IPS DF 4.7 (cell line): ENCODE measurements at regions not wholly inside any gene's neighbourhood (a gene's known extent, or its start where the extent isn't known, plus 50 kb on each side); places are given as distances from the start of the nearest gene placed in this dataset.

ENCODE experiments used
- DNase-seq: peaks from one replicate; pipeline ENCODE4 v3.0.0-alpha.2; 2013; ENCODE audit warnings: low spot score; ENCODE audit errors: extremely low read depth

GRCh38 chr6:134532694-134533624, 215.0 kb upstream of the SGK1 start:
- no peak for DNase-seq

GRCh38 chr6:134531611-134532010, 213.7 kb upstream of the SGK1 start:
- DNase-seq: no peak

- no peak for DNase-seq
Observed at GRCh38 chr6:134531188-134531551, 213.3 kb upstream of the SGK1 start.

- DNase-seq: no peak
Observed at GRCh38 chr6:134529921-134530320, 212.0 kb upstream of the SGK1 start.

- DNase-seq: no peak
Observed at GRCh38 chr6:134529305-134529704, 211.4 kb upstream of the SGK1 start.

- no peak for DNase-seq
Observed at GRCh38 chr6:134527108-134527787, 209.3 kb upstream of the SGK1 start.

- no peak for DNase-seq
Observed at GRCh38 chr6:134525190-134525868, 207.4 kb upstream of the SGK1 start.

- DNase-seq: no peak
Observed at GRCh38 chr6:134523903-134524650, 206.2 kb upstream of the SGK1 start.

- no peak for DNase-seq
Observed at GRCh38 chr6:134523051-134523450, 205.1 kb upstream of the SGK1 start.

GRCh38 chr6:134521116-134521501, 203.2 kb upstream of the SGK1 start:
- DNase-seq: no peak

- no peak for DNase-seq
Observed at GRCh38 chr6:134520181-134521115, 202.5 kb upstream of the SGK1 start.

- no peak for DNase-seq
Observed at GRCh38 chr6:134519465-134519864, 201.6 kb upstream of the SGK1 start.

- DNase-seq: no peak
Observed at GRCh38 chr6:134517868-134518267, 200.0 kb upstream of the SGK1 start.

GRCh38 chr6:134517145-134517658, 199.3 kb upstream of the SGK1 start:
- DNase-seq: no peak

GRCh38 chr6:134516582-134516981, 198.7 kb upstream of the SGK1 start:
- DNase-seq: no peak

GRCh38 chr6:134515986-134516385, 198.1 kb upstream of the SGK1 start:
- DNase-seq: no peak

- DNase-seq: no peak
Observed at GRCh38 chr6:134512981-134513391, 195.1 kb upstream of the SGK1 start.

GRCh38 chr6:134511984-134512683, 194.2 kb upstream of the SGK1 start:
- no peak for DNase-seq

GRCh38 chr6:134510920-134511319, 193.0 kb upstream of the SGK1 start:
- DNase-seq: no peak
